ENCODE measurements at regions not wholly inside any gene's neighbourhood (a gene's known extent, or its start where the extent isn't known, plus 50 kb on each side); places are given as distances from the start of the nearest gene placed in this dataset.

- no peak for TF ChIP-seq POLR2A (IDR thresholded peaks at IDR 0.05; ENCODE audit: low read length)
- no peak for TF ChIP-seq GATA1 (IDR thresholded peaks at IDR 0.05; ENCODE audit: low read depth, low read length)
Measured at GRCh38 chr3:159757341-159758060, 231.1 kb upstream of the IL12A start.

All from erythroblast (primary cell).